Panc1 (cell line): ENCODE measurements at regions not wholly inside any gene's neighbourhood (a gene's known extent, or its start where the extent isn't known, plus 50 kb on each side); places are given as distances from the start of the nearest gene placed in this dataset.

Source experiments
- POLR2AphosphoS5 ChIP-seq: IDR thresholded peaks from 2 replicates; pipeline ENCODE4 v1.6.1; 2012; ENCODE audit warnings: mild to moderate bottlenecking, low read depth, low read length, moderate library complexity
- SIN3A ChIP-seq: IDR thresholded peaks from 2 replicates; pipeline ENCODE4 v1.6.1; 2012; ENCODE audit warnings: low read depth, mild to moderate bottlenecking, low read length, moderate library complexity, borderline replicate concordance; ENCODE audit not compliant: insufficient read depth
- TF ChIP-seq, protein P1 (sequence below): fragments of 450-650 bp; IDR thresholded peaks from 2 replicates; pipeline ENCODE4 v1.5.1; 2017; ENCODE audit warnings: mild to moderate bottlenecking

DNA sequence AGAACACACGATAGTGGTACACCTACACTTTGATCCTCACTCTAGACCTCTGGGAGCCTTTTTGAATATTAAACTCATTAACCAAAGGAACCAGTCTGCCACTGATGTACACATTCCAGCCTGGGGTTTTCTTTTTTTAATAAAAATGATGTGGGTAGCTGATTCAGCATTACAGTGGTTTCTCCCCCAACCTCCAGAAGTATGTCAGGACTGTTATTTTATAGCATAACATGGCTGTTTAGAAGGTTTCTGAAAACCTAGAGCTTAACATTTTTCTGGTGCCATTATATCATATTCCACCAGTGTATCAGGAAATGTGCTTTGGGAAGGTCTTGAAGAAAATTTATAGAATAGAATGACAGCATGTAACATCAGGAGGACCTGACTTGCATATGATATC is 540.9 kb upstream of the WWC1 start:
- TF ChIP-seq, protein P1, sequence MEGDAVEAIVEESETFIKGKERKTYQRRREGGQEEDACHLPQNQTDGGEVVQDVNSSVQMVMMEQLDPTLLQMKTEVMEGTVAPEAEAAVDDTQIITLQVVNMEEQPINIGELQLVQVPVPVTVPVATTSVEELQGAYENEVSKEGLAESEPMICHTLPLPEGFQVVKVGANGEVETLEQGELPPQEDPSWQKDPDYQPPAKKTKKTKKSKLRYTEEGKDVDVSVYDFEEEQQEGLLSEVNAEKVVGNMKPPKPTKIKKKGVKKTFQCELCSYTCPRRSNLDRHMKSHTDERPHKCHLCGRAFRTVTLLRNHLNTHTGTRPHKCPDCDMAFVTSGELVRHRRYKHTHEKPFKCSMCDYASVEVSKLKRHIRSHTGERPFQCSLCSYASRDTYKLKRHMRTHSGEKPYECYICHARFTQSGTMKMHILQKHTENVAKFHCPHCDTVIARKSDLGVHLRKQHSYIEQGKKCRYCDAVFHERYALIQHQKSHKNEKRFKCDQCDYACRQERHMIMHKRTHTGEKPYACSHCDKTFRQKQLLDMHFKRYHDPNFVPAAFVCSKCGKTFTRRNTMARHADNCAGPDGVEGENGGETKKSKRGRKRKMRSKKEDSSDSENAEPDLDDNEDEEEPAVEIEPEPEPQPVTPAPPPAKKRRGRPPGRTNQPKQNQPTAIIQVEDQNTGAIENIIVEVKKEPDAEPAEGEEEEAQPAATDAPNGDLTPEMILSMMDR, result no peak
- no peak for TF ChIP-seq POLR2AphosphoS5
- no peak for TF ChIP-seq SIN3A
